OCI-LY1 (cell line): ENCODE measurements at regions not wholly inside any gene's neighbourhood (a gene's known extent, or its start where the extent isn't known, plus 50 kb on each side); places are given as distances from the start of the nearest gene placed in this dataset.

ENCODE experiments used
- H2AFZ ChIP-seq: fragments of 200-600 bp; sonication (generic), shearing (Covaris generic); 2 replicates; pipeline ENCODE4 v1.6.0; 2014; ENCODE audit warnings: antibody characterized with exemption, mild to moderate bottlenecking, low read length
- H3F3A ChIP-seq: fragments of 200-600 bp; sonication (generic), shearing (Covaris generic); 2 replicates; pipeline ENCODE4 v1.6.0; 2014; ENCODE audit warnings: mild to moderate bottlenecking, antibody characterized with exemption, low read length, moderate library complexity; ENCODE audit not compliant: insufficient read depth
- H3K27ac ChIP-seq: fragments of 200-600 bp; sonication (generic); 2 replicates; pipeline ENCODE4 v1.5.1; 2014; ENCODE audit warnings: low read length, mixed run types, mild to moderate bottlenecking, low read depth; ENCODE audit not compliant: poor library complexity, severe bottlenecking
- H3K27me3 ChIP-seq: fragments of 200-600 bp; sonication (generic); 2 replicates; pipeline ENCODE4 v1.6.0; 2014; ENCODE audit warnings: antibody characterized with exemption, mild to moderate bottlenecking, low read length, moderate library complexity; ENCODE audit not compliant: insufficient read depth
- H3K36me3 ChIP-seq: fragments of 200-600 bp; sonication (generic); 2 replicates; pipeline ENCODE4 v1.6.1; 2014; ENCODE audit warnings: mild to moderate bottlenecking, antibody characterized with exemption, low read length, moderate library complexity, mixed read lengths; ENCODE audit not compliant: insufficient read depth
- H3K4me1 ChIP-seq: fragments of 200-600 bp; sonication (generic); 2 replicates; pipeline ENCODE4 v1.5.1; 2014; ENCODE audit warnings: mild to moderate bottlenecking, low read length, moderate library complexity; ENCODE audit not compliant: insufficient read depth, severe bottlenecking
- H3K4me2 ChIP-seq: fragments of 200-600 bp; sonication (generic), shearing (Covaris generic); 2 replicates; pipeline ENCODE4 v1.6.1; 2014; ENCODE audit warnings: low read length
- H3K4me3 ChIP-seq: fragments of 200-600 bp; sonication (generic); 2 replicates; pipeline ENCODE4 v1.5.1; 2014; ENCODE audit warnings: low read length, low read depth, mild to moderate bottlenecking, mixed read lengths; ENCODE audit not compliant: poor library complexity, severe bottlenecking
- H3K79me2 ChIP-seq: fragments of 200-600 bp; shearing (Covaris generic); 2 replicates; pipeline ENCODE4 v1.6.1; 2016; ENCODE audit warnings: mixed run types, low read length, mixed read lengths; ENCODE audit not compliant: insufficient read depth
- H3K9ac ChIP-seq: fragments of 200-600 bp; sonication (generic), shearing (Covaris generic); 2 replicates; pipeline ENCODE4 v1.6.1; 2014; ENCODE audit warnings: mild to moderate bottlenecking, low read length, mixed read lengths
- H3K9me2 ChIP-seq: fragments of 200-600 bp; sonication (generic), shearing (Covaris generic); 2 replicates; pipeline ENCODE4 v1.6.1; 2014; ENCODE audit warnings: low read depth, mild to moderate bottlenecking, low read length, mixed read lengths
- H3K9me3 ChIP-seq: fragments of 200-600 bp; shearing (Covaris generic); 2 replicates; pipeline ENCODE4 v1.6.1; 2014; ENCODE audit warnings: low read length, mixed read lengths
- H4K20me1 ChIP-seq: fragments of 200-600 bp; sonication (generic), shearing (Covaris generic); 2 replicates; pipeline ENCODE4 v1.6.0; 2016; ENCODE audit warnings: mild to moderate bottlenecking, low read length; ENCODE audit not compliant: insufficient read depth
- EZH2 ChIP-seq: fragments of 200-600 bp; sonication (generic), shearing (Covaris generic); IDR thresholded peaks from 2 replicates; pipeline ENCODE4 v1.8.0; 2017; ENCODE audit warnings: borderline replicate concordance, mixed run types, mild to moderate bottlenecking, antibody characterized with exemption, low read length, moderate library complexity, mixed read lengths
- TF ChIP-seq, protein P1 (sequence below): fragments of 200-600 bp; sonication (generic), shearing (Covaris generic); IDR thresholded peaks from 2 replicates; pipeline ENCODE4 v1.5.1; 2017; ENCODE audit warnings: mild to moderate bottlenecking, antibody characterized with exemption, low read length, moderate library complexity, mixed read lengths

DNA sequence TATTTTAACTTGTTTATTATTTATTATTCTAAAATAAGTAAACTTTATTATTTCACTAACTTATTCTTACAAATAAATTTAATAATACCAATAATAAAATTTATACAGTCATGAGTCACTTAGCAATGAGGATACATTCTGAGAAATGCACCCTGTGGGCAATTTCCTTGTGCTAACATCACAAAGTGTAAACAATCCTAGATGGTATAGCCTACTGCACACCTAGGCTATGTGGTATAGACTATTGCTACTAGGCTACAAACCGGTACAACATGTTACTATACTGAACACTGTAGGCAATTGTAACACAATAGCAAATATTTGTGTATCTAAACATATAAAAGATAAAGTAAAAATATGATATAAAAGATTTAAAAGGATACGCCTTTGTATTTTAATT, 479.5 kb downstream of the EPHA5 start:
- Histone ChIP-seq H3K79me2 (no peaks in the 10 kb centered on the region), H3K27me3 (no peaks in the 10 kb centered on the region), H3F3A (no peaks in the 10 kb centered on the region), H3K27ac (no peak overlapping the region), H3K4me1 (no peaks in the 10 kb centered on the region), H3K36me3 (no peaks in the 10 kb centered on the region), H2AFZ (no peak overlapping the region), H3K9me3 (no peaks in the 10 kb centered on the region), H3K4me3 (no peak overlapping the region), H3K9me2 (no peaks in the 10 kb centered on the region), H3K9ac (no peak overlapping the region), H4K20me1 (no peaks in the 10 kb centered on the region), H3K4me2 (no peak overlapping the region)
- no peak for TF ChIP-seq EZH2
- TF ChIP-seq, protein P1, sequence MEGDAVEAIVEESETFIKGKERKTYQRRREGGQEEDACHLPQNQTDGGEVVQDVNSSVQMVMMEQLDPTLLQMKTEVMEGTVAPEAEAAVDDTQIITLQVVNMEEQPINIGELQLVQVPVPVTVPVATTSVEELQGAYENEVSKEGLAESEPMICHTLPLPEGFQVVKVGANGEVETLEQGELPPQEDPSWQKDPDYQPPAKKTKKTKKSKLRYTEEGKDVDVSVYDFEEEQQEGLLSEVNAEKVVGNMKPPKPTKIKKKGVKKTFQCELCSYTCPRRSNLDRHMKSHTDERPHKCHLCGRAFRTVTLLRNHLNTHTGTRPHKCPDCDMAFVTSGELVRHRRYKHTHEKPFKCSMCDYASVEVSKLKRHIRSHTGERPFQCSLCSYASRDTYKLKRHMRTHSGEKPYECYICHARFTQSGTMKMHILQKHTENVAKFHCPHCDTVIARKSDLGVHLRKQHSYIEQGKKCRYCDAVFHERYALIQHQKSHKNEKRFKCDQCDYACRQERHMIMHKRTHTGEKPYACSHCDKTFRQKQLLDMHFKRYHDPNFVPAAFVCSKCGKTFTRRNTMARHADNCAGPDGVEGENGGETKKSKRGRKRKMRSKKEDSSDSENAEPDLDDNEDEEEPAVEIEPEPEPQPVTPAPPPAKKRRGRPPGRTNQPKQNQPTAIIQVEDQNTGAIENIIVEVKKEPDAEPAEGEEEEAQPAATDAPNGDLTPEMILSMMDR = no peak

DNA sequence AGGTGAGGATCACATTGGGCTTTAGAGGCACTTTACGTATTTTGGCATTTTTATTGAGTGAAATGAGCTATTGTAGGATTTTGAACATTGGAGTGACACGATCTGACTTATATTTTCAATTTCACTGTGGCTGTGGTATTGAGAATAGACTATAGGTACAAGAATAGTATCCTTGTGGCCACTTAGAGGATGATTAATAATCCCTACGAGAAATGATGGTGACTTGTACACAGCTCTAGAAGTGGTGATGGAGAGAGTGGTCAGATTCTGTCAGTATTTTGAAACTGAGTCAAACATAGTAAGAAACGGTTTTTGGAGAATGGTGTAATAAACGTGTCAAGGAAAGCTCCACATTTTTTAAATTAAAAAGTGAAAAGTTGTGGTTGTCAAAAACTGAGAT, 494.7 kb downstream of the EPHA5 start:
- Histone ChIP-seq H3K27ac (no peak overlapping the region), H3K36me3 (no peaks in the 10 kb centered on the region), H4K20me1 (no peaks in the 10 kb centered on the region), H3K79me2 (no peaks in the 10 kb centered on the region), H3K9ac (no peak overlapping the region), H3K4me1 (no peaks in the 10 kb centered on the region), H3K27me3 (no peaks in the 10 kb centered on the region), H3F3A (no peaks in the 10 kb centered on the region), H2AFZ (no peak overlapping the region), H3K4me2 (no peak overlapping the region), H3K9me3 (no peaks in the 10 kb centered on the region), H3K9me2 (no peaks in the 10 kb centered on the region), H3K4me3 (no peak overlapping the region)
- TF ChIP-seq, protein P1 = no peak

DNA sequence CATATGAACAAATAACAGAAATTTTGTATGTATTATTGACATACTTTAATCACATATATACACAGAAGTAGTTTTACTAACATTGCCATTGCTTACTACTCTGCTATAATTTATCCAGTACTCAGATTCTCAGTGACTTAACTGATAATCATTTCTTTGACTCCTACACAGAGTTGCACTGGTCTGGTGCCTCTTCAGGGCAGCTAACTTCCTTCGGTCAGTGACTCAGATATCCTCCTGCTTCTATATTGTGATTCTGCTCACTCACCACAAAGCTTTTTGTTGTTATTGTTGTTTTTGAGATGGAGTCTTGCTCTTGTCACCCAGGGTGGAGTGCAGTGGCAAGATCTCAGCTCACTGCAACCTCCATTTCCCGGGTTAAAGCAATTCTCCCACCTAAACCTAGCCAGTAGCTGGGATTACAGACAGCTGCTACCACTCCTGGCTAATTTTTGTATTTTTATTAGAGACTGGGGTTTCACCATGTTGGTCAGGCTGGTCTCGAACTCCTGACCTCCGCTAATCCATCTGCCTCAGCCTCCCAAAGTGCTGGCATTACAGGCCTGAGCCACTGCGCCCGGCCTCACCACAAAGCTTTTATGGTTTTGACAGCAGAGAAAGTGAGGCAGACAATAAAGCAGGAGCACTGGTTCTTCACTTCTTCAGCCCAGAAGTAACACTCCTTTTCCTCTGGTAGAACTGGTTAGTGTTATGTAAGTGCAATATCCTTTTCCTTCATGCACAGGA, 499.3 kb downstream of the EPHA5 start:
- Histone ChIP-seq H3K9ac (no peak overlapping the region), H3K4me3 (no peak overlapping the region), H3K9me2 (no peaks in the 10 kb centered on the region), H3K27me3 (no peaks in the 10 kb centered on the region), H3K9me3 (no peaks in the 10 kb centered on the region), H3K27ac (no peak overlapping the region), H3F3A (no peaks in the 10 kb centered on the region), H3K4me1 (no peaks in the 10 kb centered on the region), H3K36me3 (no peaks in the 10 kb centered on the region), H3K4me2 (no peak overlapping the region), H3K79me2 (no peaks in the 10 kb centered on the region), H2AFZ (no peak overlapping the region), H4K20me1 (no peaks in the 10 kb centered on the region)
- TF ChIP-seq, protein P1 = no peak
- no peak for TF ChIP-seq EZH2
